Caco-2 (cell line): ENCODE measurements at regions not wholly inside any gene's neighbourhood (a gene's known extent, or its start where the extent isn't known, plus 50 kb on each side); places are given as distances from the start of the nearest gene placed in this dataset.
A peak's percentile ranks its signal among the peaks of the same experiment; 100 is the strongest.

Source experiments
- BruUV-seq: library from RNA; stranded (reverse); fragments of 400-500 nt; replicated peaks from 2 replicates; lab custom pipeline; 2021; lab: Mats Ljungman, UMichigan
- CTCF ChIA-PET: fragments of 300-600 bp; sonication (Branson Sonifier 250); formaldehyde crosslinking; loops from one replicate; lab custom pipeline; 2022; ENCODE audit warnings: antibody characterized with exemption; lab: Charles Lee
- POLR2A ChIA-PET: fragments of 300-600 bp; sonication (Branson Sonifier 250); formaldehyde crosslinking; loops from one replicate; lab custom pipeline; 2022; ENCODE audit warnings: antibody characterized with exemption; lab: Charles Lee
- DNase-seq, 2 experiments: peaks; one replicate each; pipeline versions ENCODE4 v3.0.0 to v3.0.0-alpha.2; 2020 to 2022
- H3K27me3 ChIP-seq: replicated peaks from 2 replicates; pipeline ENCODE4 v1.6.0; 2011; ENCODE audit warnings: low read length; ENCODE audit not compliant: control insufficient read depth, insufficient read depth
- H3K36me3 ChIP-seq: 2 replicates; pipeline ENCODE4 v1.5.1; 2011; ENCODE audit warnings: low read length; ENCODE audit not compliant: control insufficient read depth, insufficient read depth
- H3K4me1 ChIP-seq: fragments of 250-450 bp; sonication (Bioruptor Pico); 2 replicates; pipeline ENCODE4 v1.5.1; 2020; ENCODE audit warnings: mild to moderate bottlenecking
- H3K4me3 ChIP-seq: 2 replicates; pipeline ENCODE4 v1.5.1; 2011; ENCODE audit warnings: low read depth, mild to moderate bottlenecking, control low read depth, low read length
- H3K9me3 ChIP-seq: fragments of 250-450 bp; sonication (Bioruptor Pico); 2 replicates; pipeline ENCODE4 v1.5.1; 2020; ENCODE audit warnings: mild to moderate bottlenecking, moderate library complexity
- H3K27ac Mint-ChIP-seq: one replicate; pipeline ENCODE4 v1.8.0; 2022; ENCODE audit warnings: mixed read lengths; ENCODE audit not compliant: unreplicated experiment
- H3K27me3 Mint-ChIP-seq: one replicate; pipeline ENCODE4 v1.8.0; 2022; ENCODE audit warnings: mixed read lengths; ENCODE audit not compliant: insufficient read depth, unreplicated experiment
- H3K36me3 Mint-ChIP-seq: one replicate; pipeline ENCODE4 v1.8.0; 2022; ENCODE audit warnings: mild to moderate bottlenecking, mixed read lengths; ENCODE audit not compliant: insufficient read depth, unreplicated experiment
- H3K4me1 Mint-ChIP-seq: one replicate; pipeline ENCODE4 v1.8.0; 2022; ENCODE audit warnings: low read depth, mixed read lengths; ENCODE audit not compliant: unreplicated experiment
- H3K4me3 Mint-ChIP-seq: one replicate; pipeline ENCODE4 v1.8.0; 2022; ENCODE audit warnings: mild to moderate bottlenecking, moderate library complexity, mixed read lengths; ENCODE audit not compliant: unreplicated experiment
- H3K9me3 Mint-ChIP-seq: one replicate; pipeline ENCODE4 v1.8.0; 2022; ENCODE audit warnings: mixed read lengths; ENCODE audit not compliant: unreplicated experiment
- intact Hi-C: fragments of 100-400 bp; cut with micrococcal nuclease; formaldehyde crosslinking; loops from one replicate; pipeline ENCODE4 v1.10.0; 2022; ENCODE audit not compliant: unreplicated experiment
- TF ChIP-seq, protein P1 (sequence below), 2 experiments: fragments of 200-600 bp in 1 of 2; IDR thresholded peaks; 1 replicate in 1 of 2; 2 replicates in 1 of 2; pipeline versions ENCODE4 v1.5.1 to v1.8.0; 2011 to 2022; ENCODE audit warnings: antibody characterized with exemption in 1 of 2, control low read depth in 1 of 2, inconsistent platforms in 1 of 2, low read depth in 1 of 2, low read length in 1 of 2, mild to moderate bottlenecking in 1 of 2, moderate library complexity in 1 of 2; ENCODE audit not compliant: insufficient read depth in 1 of 2, severe bottlenecking in 1 of 2, unreplicated experiment in 1 of 2

DNA sequence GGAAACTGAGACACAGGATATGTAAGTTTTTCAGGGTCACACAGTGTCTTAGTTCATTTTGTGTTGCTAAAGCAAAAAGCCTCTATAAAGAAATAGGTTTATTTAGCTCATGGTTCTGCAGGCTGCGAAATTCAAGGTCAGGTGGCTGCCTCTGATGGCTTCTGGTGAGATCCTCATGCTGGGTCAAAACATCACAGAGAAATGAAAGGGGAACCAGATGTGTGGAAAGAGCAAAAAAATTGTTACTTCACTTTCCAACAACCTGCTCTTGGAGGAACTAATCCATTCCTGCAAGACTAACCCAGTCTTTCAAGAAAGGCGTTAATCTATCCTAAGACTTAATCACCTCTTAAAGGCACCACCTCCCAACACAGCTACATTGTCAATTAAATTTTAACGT, 64.2 kb upstream of the UBL3 start:
- no peak for DNase-seq
- H3K27me3 ChIP-seq = no peaks in the 10 kb centered on the region
- Mint-ChIP-seq H3K36me3 (no peaks in the 10 kb centered on the region), H3K27me3 (no peaks in the 10 kb centered on the region), H3K27ac (no peak overlapping the region), H3K4me1 (no peaks in the 10 kb centered on the region), H3K4me3 (no peak overlapping the region), H3K9me3 (no peaks in the 10 kb centered on the region)
- H3K4me3 ChIP-seq = no peak overlapping the region
- TF ChIP-seq, protein P1, sequence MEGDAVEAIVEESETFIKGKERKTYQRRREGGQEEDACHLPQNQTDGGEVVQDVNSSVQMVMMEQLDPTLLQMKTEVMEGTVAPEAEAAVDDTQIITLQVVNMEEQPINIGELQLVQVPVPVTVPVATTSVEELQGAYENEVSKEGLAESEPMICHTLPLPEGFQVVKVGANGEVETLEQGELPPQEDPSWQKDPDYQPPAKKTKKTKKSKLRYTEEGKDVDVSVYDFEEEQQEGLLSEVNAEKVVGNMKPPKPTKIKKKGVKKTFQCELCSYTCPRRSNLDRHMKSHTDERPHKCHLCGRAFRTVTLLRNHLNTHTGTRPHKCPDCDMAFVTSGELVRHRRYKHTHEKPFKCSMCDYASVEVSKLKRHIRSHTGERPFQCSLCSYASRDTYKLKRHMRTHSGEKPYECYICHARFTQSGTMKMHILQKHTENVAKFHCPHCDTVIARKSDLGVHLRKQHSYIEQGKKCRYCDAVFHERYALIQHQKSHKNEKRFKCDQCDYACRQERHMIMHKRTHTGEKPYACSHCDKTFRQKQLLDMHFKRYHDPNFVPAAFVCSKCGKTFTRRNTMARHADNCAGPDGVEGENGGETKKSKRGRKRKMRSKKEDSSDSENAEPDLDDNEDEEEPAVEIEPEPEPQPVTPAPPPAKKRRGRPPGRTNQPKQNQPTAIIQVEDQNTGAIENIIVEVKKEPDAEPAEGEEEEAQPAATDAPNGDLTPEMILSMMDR (IDR thresholded peaks at IDR 0.05; ENCODE audit: insufficient read depth in 1 of 2, low read depth in 1 of 2, low read length in 1 of 2, severe bottlenecking in 1 of 2, unreplicated experiment in 1 of 2) = no peak
- ChIA-PET POLR2A (no interaction called here), CTCF (no interaction called here)
- H3K4me1 ChIP-seq = no peaks in the 10 kb centered on the region
- intact Hi-C loops = no loop called here
- H3K9me3 ChIP-seq = no peaks in the 10 kb centered on the region
- H3K36me3 ChIP-seq = no peaks in the 10 kb centered on the region
- BruUV-seq = no TSS peak

DNA sequence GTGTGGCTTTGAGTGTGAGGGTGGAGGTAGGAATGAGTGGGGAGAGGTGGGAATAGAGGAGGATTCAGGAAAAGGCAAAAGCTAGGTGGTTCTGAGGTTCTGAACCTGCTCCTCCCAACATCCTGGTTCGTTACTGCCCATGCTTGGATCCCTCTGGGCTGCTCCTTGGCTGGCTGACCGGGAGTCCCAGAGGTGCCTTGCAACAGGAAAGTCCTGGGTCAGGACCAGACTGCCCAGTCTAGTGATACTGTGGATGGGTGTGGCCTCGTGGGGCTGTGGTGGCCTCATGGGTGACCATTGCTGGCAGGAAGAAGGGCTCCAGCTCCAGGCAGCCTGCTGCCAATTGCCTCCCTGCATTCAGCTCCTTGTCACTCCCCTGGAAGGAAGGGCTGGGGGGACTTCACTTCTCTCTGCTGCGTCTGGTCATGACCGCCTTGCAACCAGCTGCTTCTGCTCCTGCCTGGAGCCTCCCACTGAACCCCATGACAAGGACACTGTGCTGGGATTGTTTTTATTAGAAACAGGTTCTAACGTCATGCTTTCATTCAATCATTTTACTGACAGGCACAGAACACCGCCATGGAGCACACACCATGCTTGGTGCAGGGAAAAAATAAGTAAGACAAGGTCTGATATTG, 61.5 kb upstream of the UBL3 start:
- TF ChIP-seq, protein P1 (IDR thresholded peaks at IDR 0.05; ENCODE audit: insufficient read depth in 1 of 2, low read depth in 1 of 2, low read length in 1 of 2, severe bottlenecking in 1 of 2, unreplicated experiment in 1 of 2) = no peak
- DNase-seq = no peak
- Histone ChIP-seq H3K4me3 (no peak overlapping the region), H3K9me3 (no peaks in the 10 kb centered on the region), H3K4me1 (no peaks in the 10 kb centered on the region), H3K27me3 (no peaks in the 10 kb centered on the region), H3K36me3 (no peaks in the 10 kb centered on the region)
- Mint-ChIP-seq H3K4me3 (no peak overlapping the region), H3K27ac (no peak overlapping the region), H3K9me3 (peaks cover 9% of the 10 kb centered on the region), H3K27me3 (no peaks in the 10 kb centered on the region), H3K36me3 (no peaks in the 10 kb centered on the region), H3K4me1 (no peaks in the 10 kb centered on the region)
- ChIA-PET CTCF (no interaction called here), POLR2A (interaction anchor here (0.6 kb wide), 1 partner anchor 1774 kb away, joined by 4 read pairs; no protein-coding TSS in a partner anchor)
- BruUV-seq = no TSS peak
- intact Hi-C loops = no loop called here

DNA sequence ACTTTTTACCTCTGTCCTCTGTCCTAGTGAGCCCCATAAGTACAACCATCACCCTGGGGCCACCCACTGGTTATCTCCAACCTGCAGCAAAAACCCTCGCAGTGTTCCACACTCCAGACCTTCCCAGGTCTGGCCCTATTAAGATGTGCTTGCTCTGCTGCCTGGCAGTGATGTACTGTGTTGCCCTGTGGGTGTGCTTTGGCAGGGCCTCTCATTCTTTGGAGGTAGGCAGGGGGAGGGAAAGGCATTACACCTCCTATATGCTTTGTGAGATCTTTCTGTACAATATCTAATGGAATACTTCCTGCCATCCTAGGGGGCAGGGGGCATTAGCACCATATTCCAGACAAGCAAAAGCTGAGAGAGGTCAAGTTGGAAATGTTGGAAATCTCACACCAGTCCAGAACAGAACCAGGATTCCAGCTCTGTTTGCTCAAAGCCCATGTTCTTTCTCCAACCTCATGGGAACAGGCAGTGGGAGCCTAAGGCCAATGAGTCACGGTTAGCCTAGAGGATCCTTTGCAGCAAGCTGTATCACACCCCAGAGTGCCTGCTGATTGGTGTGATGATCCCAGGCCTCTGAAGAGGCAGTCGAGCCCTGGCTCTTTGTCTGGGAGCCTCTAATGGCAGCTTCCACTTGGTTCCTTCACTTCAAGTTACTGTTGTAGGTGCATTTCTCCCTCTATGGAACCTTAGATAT, 59.7 kb upstream of the UBL3 start:
- H3K4me1 Mint-ChIP-seq = no peaks in the 10 kb centered on the region
- peaks cover 9% of the 10 kb centered on the region for H3K9me3 Mint-ChIP-seq
- DNase-seq = no peak
- TF ChIP-seq, protein P1 (IDR thresholded peaks at IDR 0.05; ENCODE audit: insufficient read depth in 1 of 2, low read depth in 1 of 2, low read length in 1 of 2, severe bottlenecking in 1 of 2, unreplicated experiment in 1 of 2) = no peak
- Histone ChIP-seq H3K4me1 (peaks cover 6% of the 10 kb centered on the region), H3K9me3 (no peaks in the 10 kb centered on the region), H3K27me3 (no peaks in the 10 kb centered on the region), H3K4me3 (no peak overlapping the region), H3K36me3 (no peaks in the 10 kb centered on the region)
- ChIA-PET POLR2A (no interaction called here), CTCF (no interaction called here)
- H3K27me3 Mint-ChIP-seq = no peaks in the 10 kb centered on the region
- no peak overlapping the region for H3K4me3 Mint-ChIP-seq
- no peaks in the 10 kb centered on the region for H3K36me3 Mint-ChIP-seq
- no TSS peak for BruUV-seq
- intact Hi-C loops = loop anchor here (2.0 kb wide), 1 partner anchor 15 kb away; no protein-coding TSS in a partner anchor
- H3K27ac Mint-ChIP-seq = peak overlapping the region; percentile 27
